GM12872 (cell line): ENCODE measurements at regions not wholly inside any gene's neighbourhood (a gene's known extent, or its start where the extent isn't known, plus 50 kb on each side); places are given as distances from the start of the nearest gene placed in this dataset.

ENCODE experiments used
- CTCF ChIP-seq: IDR thresholded peaks from 3 replicates; pipeline ENCODE4 v1.5.1; 2011; ENCODE audit warnings: low read depth, mild to moderate bottlenecking, low read length, moderate library complexity; ENCODE audit not compliant: insufficient read depth

GRCh38 chr3:164040991-164041390 is 1037.3 kb downstream of the SI start:
- TF ChIP-seq CTCF = no peak

- no peak for TF ChIP-seq CTCF
Observed at GRCh38 chr3:164030194-164030593, 1048.1 kb downstream of the SI start.

GRCh38 chr3:164024786-164025185 is 1053.5 kb downstream of the SI start:
- no peak for TF ChIP-seq CTCF

GRCh38 chr3:164023480-164023879 is 1054.8 kb downstream of the SI start:
- no peak for TF ChIP-seq CTCF

GRCh38 chr3:164018500-164018899 is 1059.8 kb downstream of the SI start:
- no peak for TF ChIP-seq CTCF

- TF ChIP-seq CTCF = no peak
Observed at GRCh38 chr3:164007765-164008164, 1070.5 kb downstream of the SI start.

- no peak for TF ChIP-seq CTCF
Observed at GRCh38 chr3:164004205-164004604, 1074.1 kb downstream of the SI start.

- TF ChIP-seq CTCF = no peak
Observed at GRCh38 chr3:163983940-163984339, 1094.4 kb downstream of the SI start.
